OCI-LY7 (cell line): ENCODE measurements at regions not wholly inside any gene's neighbourhood (a gene's known extent, or its start where the extent isn't known, plus 50 kb on each side); places are given as distances from the start of the nearest gene placed in this dataset.

Experiments used
- CTCF ChIP-seq: fragments of 200-600 bp; sonication (generic); conservative IDR thresholded peaks from 2 replicates; pipeline ENCODE4 v1.5.1; 2014; ENCODE audit warnings: mild to moderate bottlenecking, antibody characterized with exemption, low read length, moderate library complexity, mixed read lengths
- EZH2phosphoT487 ChIP-seq: fragments of 200-600 bp; sonication (generic); IDR thresholded peaks from 2 replicates; pipeline ENCODE4 v1.6.1; 2018; ENCODE audit warnings: low read depth, borderline replicate concordance, mild to moderate bottlenecking, mixed run types, antibody characterized with exemption, low read length, moderate library complexity, mixed read lengths

DNA sequence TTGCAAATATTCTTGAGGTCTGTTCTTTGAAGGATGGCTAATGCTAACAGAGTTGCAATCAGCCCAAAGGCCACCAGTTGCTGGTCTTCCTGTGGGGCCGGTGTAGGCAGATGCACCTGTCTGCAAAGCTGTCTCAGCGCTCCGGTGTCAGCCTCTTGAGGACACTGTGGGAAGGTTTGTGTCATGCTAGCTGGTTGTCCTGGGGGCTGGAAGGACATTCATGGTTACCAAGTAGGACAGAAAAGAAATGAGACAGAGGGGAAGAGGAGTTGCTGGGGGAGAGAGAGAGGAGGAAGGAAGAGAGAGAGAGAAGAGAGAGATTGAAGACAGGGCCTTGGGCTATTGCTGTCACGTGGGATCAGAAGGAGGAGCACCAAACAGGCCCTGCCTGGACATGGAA is 639.6 kb upstream of the HS6ST1 start:
- TF ChIP-seq CTCF, result no peak
- TF ChIP-seq EZH2phosphoT487, result no peak
